ENCODE measurements at regions not wholly inside any gene's neighbourhood (a gene's known extent, or its start where the extent isn't known, plus 50 kb on each side); places are given as distances from the start of the nearest gene placed in this dataset.

GRCh38 chr7:156356551-156356950 lies 284.0 kb upstream of the RNF32 start:
- no peaks in the 10 kb centered on the region for H3K79me2 ChIP-seq (ENCODE audit: insufficient read depth, low read length)
- no peaks in the 10 kb centered on the region for H3K9me3 ChIP-seq (ENCODE audit: low read length)
- no peaks in the 10 kb centered on the region for H3K36me3 ChIP-seq (replicated peaks in 1 of 2; ENCODE audit: control insufficient read depth in 1 of 2, insufficient read depth in 2 of 2, low read length in 2 of 2)
- peaks cover 2 to 46% of the 10 kb centered on the region in 2 experiments for H3K27me3 ChIP-seq (ENCODE audit: control insufficient read depth in 1 of 2, insufficient read depth in 2 of 2, low read length in 2 of 2)
- H3K4me1 ChIP-seq (ENCODE audit: insufficient read depth, low read length) = no peaks in the 10 kb centered on the region
- H2AFZ ChIP-seq (ENCODE audit: low read length) = no peak overlapping the region
- DNase-seq (ENCODE audit: low spot score) (no peak), ATAC-seq (no peak), FAIRE-seq (no peak)
- no TSS peak for BruUV-seq (replicated peaks)
- WGBS (ENCODE audit: low lambda C conversion rate) = 14% methylated on average over 5 of the region's 5 CpGs
- ChIA-PET POLR2A (no interaction called here), CTCF (ENCODE audit: low intra/inter-chr PET ratio, low total read pairs) (no interaction called here)
- no peak overlapping the region for H3K27ac ChIP-seq (ENCODE audit: extremely low read length, insufficient read depth, low read length)
- H3K9ac ChIP-seq (ENCODE audit: insufficient read depth, low read depth, low read length) = no peak overlapping the region
- H4K20me1 ChIP-seq (ENCODE audit: insufficient read depth, low read length) = no peaks in the 10 kb centered on the region
- H3K4me3 ChIP-seq (replicated peaks in 1 of 3; ENCODE audit: insufficient read depth in 1 of 3, low read depth in 2 of 3, low read length in 3 of 3) = no peak overlapping the region
- TF ChIP-seq ATRX (CRISPR knock-in tag; IDR thresholded peaks at IDR 0.05; ENCODE audit: borderline replicate concordance) (no peak), ZNF891 (CRISPR knock-in tag; IDR thresholded peaks at IDR 0.05) (no peak), ZNF788 (CRISPR knock-in tag; IDR thresholded peaks at IDR 0.05; ENCODE audit: borderline replicate concordance) (no peak), ELF4 (CRISPR knock-in tag; IDR thresholded peaks at IDR 0.05; ENCODE audit: borderline replicate concordance) (no peak), ZNF761 (CRISPR knock-in tag; conservative IDR thresholded peaks at IDR 0.05) (no peak), CREB1 (IDR thresholded peaks at IDR 0.05) (no peak), CREB1 (CRISPR knock-in tag; IDR thresholded peaks at IDR 0.05) (no peak), HMG20B (CRISPR knock-in tag; conservative IDR thresholded peaks at IDR 0.05) (no peak), ZFYVE20 (CRISPR knock-in tag; IDR thresholded peaks at IDR 0.05; ENCODE audit: borderline replicate concordance, low read depth) (no peak), ZNF570 (CRISPR knock-in tag; IDR thresholded peaks at IDR 0.05; ENCODE audit: borderline replicate concordance) (no peak), MIER3 (CRISPR knock-in tag; IDR thresholded peaks at IDR 0.05; ENCODE audit: borderline replicate concordance) (no peak), ZNF451 (CRISPR knock-in tag; IDR thresholded peaks at IDR 0.05) (no peak), YY1 (IDR thresholded peaks at IDR 0.05; ENCODE audit: insufficient read depth, insufficient replicate concordance, low read depth, low read length) (no peak), ZNF564 (CRISPR knock-in tag; IDR thresholded peaks at IDR 0.05) (no peak), CBX2 (IDR thresholded peaks at IDR 0.05; ENCODE audit: low read depth, low read length) (no peak), CBX2 (CRISPR knock-in tag; IDR thresholded peaks at IDR 0.05; ENCODE audit: low read depth) (no peak), E2F2 (CRISPR knock-in tag; IDR thresholded peaks at IDR 0.05; ENCODE audit: borderline replicate concordance) (no peak), ZNF713 (CRISPR knock-in tag; IDR thresholded peaks at IDR 0.05) (no peak), SNAPC4 (CRISPR knock-in tag; IDR thresholded peaks at IDR 0.05) (no peak), NFATC3 (CRISPR knock-in tag; IDR thresholded peaks at IDR 0.05) (no peak), NCOA5 (CRISPR knock-in tag; IDR thresholded peaks at IDR 0.05) (no peak), RFXANK (CRISPR knock-in tag; IDR thresholded peaks at IDR 0.05) (no peak)
- no peak overlapping the region for H3K4me2 ChIP-seq (ENCODE audit: low read depth, low read length)
- in situ Hi-C loops (cut with HindIII; ENCODE audit: extremely low pct_ligation_motif_present, low pct_unique_long_range_greater_than_20kb) = no loop called here
- intact Hi-C loops (cut with micrococcal nuclease; ENCODE audit: unreplicated experiment) = no loop called here

Measured in HepG2 (cell line).